Astrocyte (in vitro differentiated cells and primary cell): ENCODE measurements at regions not wholly inside any gene's neighbourhood (a gene's known extent, or its start where the extent isn't known, plus 50 kb on each side); places are given as distances from the start of the nearest gene placed in this dataset.

Source experiments
- DNase-seq: peaks from one replicate; pipeline ENCODE4 v3.0.0-alpha.2; 2010; ENCODE audit warnings: low read depth
- FAIRE-seq: peaks from 2 replicates; lab custom pipeline; 2011; peaks lifted over from hg19 to GRCh38; lab: Jason Lieb, UNC
- H2AFZ ChIP-seq: 2 replicates; pipeline ENCODE4 v1.6.0; 2012; ENCODE audit warnings: low read depth, low read length, inconsistent platforms
- H3K27ac ChIP-seq: 2 replicates; pipeline ENCODE4 v1.5.1; 2011; ENCODE audit warnings: low read depth, low read length, inconsistent platforms
- H3K27me3 ChIP-seq: 2 replicates; pipeline ENCODE4 v1.6.0; 2011; ENCODE audit warnings: low read length, inconsistent platforms; ENCODE audit not compliant: insufficient read depth
- H3K36me3 ChIP-seq: 2 replicates; pipeline ENCODE4 v1.5.1; 2011; ENCODE audit warnings: low read length, inconsistent platforms; ENCODE audit not compliant: insufficient read depth
- H3K4me1 ChIP-seq: 2 replicates; pipeline ENCODE4 v1.5.1; 2011; ENCODE audit warnings: low read length, inconsistent platforms; ENCODE audit not compliant: insufficient read depth
- H3K4me2 ChIP-seq: 2 replicates; pipeline ENCODE4 v1.6.0; 2012; ENCODE audit warnings: low read length, inconsistent platforms
- H3K4me3 ChIP-seq: 2 replicates; pipeline ENCODE4 v1.5.1; 2011; ENCODE audit warnings: low read depth, mild to moderate bottlenecking, low read length, inconsistent platforms; ENCODE audit not compliant: insufficient read depth
- H3K79me2 ChIP-seq: 2 replicates; pipeline ENCODE4 v1.6.0; 2012; ENCODE audit warnings: mild to moderate bottlenecking, low read length, inconsistent platforms; ENCODE audit not compliant: insufficient read depth
- H3K9ac ChIP-seq: 2 replicates; pipeline ENCODE4 v1.6.0; 2012; ENCODE audit warnings: mild to moderate bottlenecking, low read length, inconsistent platforms
- H3K9me3 ChIP-seq: 2 replicates; pipeline ENCODE4 v1.5.1; 2012; ENCODE audit warnings: low read depth, mild to moderate bottlenecking, low read length, inconsistent platforms; ENCODE audit not compliant: insufficient read depth
- H4K20me1 ChIP-seq: 2 replicates; pipeline ENCODE4 v1.6.0; 2012; ENCODE audit warnings: low read length, inconsistent platforms; ENCODE audit not compliant: insufficient read depth
- H3K27ac Mint-ChIP-seq: one replicate; pipeline ENCODE4 v1.8.0; 2021; ENCODE audit warnings: mild to moderate bottlenecking, mixed read lengths; ENCODE audit not compliant: unreplicated experiment
- H3K27me3 Mint-ChIP-seq: one replicate; pipeline ENCODE4 v1.8.0; 2021; ENCODE audit warnings: low read depth, mixed read lengths; ENCODE audit not compliant: unreplicated experiment
- H3K36me3 Mint-ChIP-seq: one replicate; pipeline ENCODE4 v1.8.0; 2021; ENCODE audit warnings: low read depth, mixed read lengths; ENCODE audit not compliant: unreplicated experiment
- H3K4me1 Mint-ChIP-seq: one replicate; pipeline ENCODE4 v1.8.0; 2021; ENCODE audit warnings: low read depth, mixed read lengths; ENCODE audit not compliant: unreplicated experiment
- H3K4me3 Mint-ChIP-seq: one replicate; pipeline ENCODE4 v1.8.0; 2021; ENCODE audit warnings: mild to moderate bottlenecking, moderate library complexity, mixed read lengths; ENCODE audit not compliant: unreplicated experiment
- H3K9me3 Mint-ChIP-seq: one replicate; pipeline ENCODE4 v1.8.0; 2021; ENCODE audit warnings: mild to moderate bottlenecking, mixed read lengths; ENCODE audit not compliant: unreplicated experiment
- CTCF ChIP-seq: IDR thresholded peaks from 2 replicates; pipeline ENCODE4 v1.5.1; 2011; ENCODE audit warnings: low read depth, mild to moderate bottlenecking, inconsistent platforms, low read length, moderate library complexity; ENCODE audit not compliant: insufficient read depth
- EZH2 ChIP-seq: IDR thresholded peaks from 2 replicates; pipeline ENCODE4 v1.6.1; 2012; ENCODE audit warnings: mild to moderate bottlenecking, low read length, inconsistent platforms; ENCODE audit not compliant: insufficient read depth

- Mint-ChIP-seq H3K9me3 (peaks cover 3% of the 10 kb centered on the region), H3K4me3 (no peak overlapping the region), H3K27me3 (peaks cover 5% of the 10 kb centered on the region), H3K4me1 (peaks cover 6% of the 10 kb centered on the region), H3K36me3 (no peaks in the 10 kb centered on the region), H3K27ac (no peak overlapping the region)
- Histone ChIP-seq H3K4me3 (no peak overlapping the region), H3K79me2 (no peaks in the 10 kb centered on the region), H3K9ac (no peak overlapping the region), H4K20me1 (no peaks in the 10 kb centered on the region), H3K27ac (no peak overlapping the region), H2AFZ (no peak overlapping the region), H3K4me2 (peak overlapping the region; percentile 30), H3K27me3 (no peaks in the 10 kb centered on the region), H3K36me3 (no peaks in the 10 kb centered on the region), H3K4me1 (no peaks in the 10 kb centered on the region), H3K9me3 (peaks cover under 1% of the 10 kb centered on the region)
- DNase-seq (peak; percentile 55), FAIRE-seq (no peak)
- TF ChIP-seq CTCF (no peak), EZH2 (no peak)
Measured at GRCh38 chr12:114263056-114263805, 142.7 kb downstream of the TBX5 start.

GRCh38 chr12:114257687-114258086 is 148.3 kb downstream of the TBX5 start:
- no peaks in the 10 kb centered on the region for H3K79me2 ChIP-seq
- no peaks in the 10 kb centered on the region for H3K36me3 Mint-ChIP-seq
- H3K4me3 ChIP-seq: no peak overlapping the region
- no peak overlapping the region for H3K27ac ChIP-seq
- no peaks in the 10 kb centered on the region for H3K36me3 ChIP-seq
- H2AFZ ChIP-seq: no peak overlapping the region
- H3K4me2 ChIP-seq: no peak overlapping the region
- no peak for DNase-seq
- no peaks in the 10 kb centered on the region for H4K20me1 ChIP-seq
- no peaks in the 10 kb centered on the region for H3K9me3 ChIP-seq
- FAIRE-seq: no peak
- no peak overlapping the region for H3K27ac Mint-ChIP-seq
- no peaks in the 10 kb centered on the region for H3K27me3 ChIP-seq
- no peak overlapping the region for H3K9ac ChIP-seq
- no peaks in the 10 kb centered on the region for H3K4me1 Mint-ChIP-seq
- peaks cover 8% of the 10 kb centered on the region for H3K9me3 Mint-ChIP-seq
- H3K27me3 Mint-ChIP-seq: no peaks in the 10 kb centered on the region
- no peaks in the 10 kb centered on the region for H3K4me1 ChIP-seq
- H3K4me3 Mint-ChIP-seq: no peak overlapping the region
- TF ChIP-seq CTCF (no peak), EZH2 (no peak)

- H3K27me3 Mint-ChIP-seq: no peaks in the 10 kb centered on the region
- Histone ChIP-seq H2AFZ (no peak overlapping the region), H3K4me2 (no peak overlapping the region), H3K4me3 (no peak overlapping the region), H3K4me1 (no peaks in the 10 kb centered on the region), H3K9ac (no peak overlapping the region), H3K79me2 (no peaks in the 10 kb centered on the region), H3K27me3 (no peaks in the 10 kb centered on the region), H3K9me3 (no peaks in the 10 kb centered on the region), H3K36me3 (no peaks in the 10 kb centered on the region), H4K20me1 (no peaks in the 10 kb centered on the region), H3K27ac (no peak overlapping the region)
- H3K9me3 Mint-ChIP-seq: peaks cover 8% of the 10 kb centered on the region
- TF ChIP-seq EZH2: no peak
- no peak for TF ChIP-seq CTCF
- H3K36me3 Mint-ChIP-seq: no peaks in the 10 kb centered on the region
- H3K4me3 Mint-ChIP-seq: no peak overlapping the region
- H3K4me1 Mint-ChIP-seq: no peaks in the 10 kb centered on the region
- no peak for FAIRE-seq
- DNase-seq: no peak
- H3K27ac Mint-ChIP-seq: no peak overlapping the region
Measured at GRCh38 chr12:114254998-114255397, 150.9 kb downstream of the TBX5 start.
